NK-92 treated with Interleukin-12 subunit alpha and Interleukin-12 subunit beta, amount 100 ng/mL, for 24 hours (cell line): ENCODE measurements at regions not wholly inside any gene's neighbourhood (a gene's known extent, or its start where the extent isn't known, plus 50 kb on each side); places are given as distances from the start of the nearest gene placed in this dataset.

ENCODE experiments used
- DNase-seq: peaks from one replicate; lab custom pipeline; 2025; lab: John Stamatoyannopoulos, UW

- no peak for DNase-seq
Observed at GRCh38 chr2:223396993-223397392, 205.2 kb downstream of the SCG2 start.

- no peak for DNase-seq
Observed at GRCh38 chr2:223399357-223399957, 202.7 kb downstream of the SCG2 start.

- no peak for DNase-seq
Observed at GRCh38 chr2:223404616-223405015, 197.5 kb downstream of the SCG2 start.

- DNase-seq, result no peak
Observed at GRCh38 chr2:223414646-223415045, 187.5 kb downstream of the SCG2 start.

- DNase-seq, result no peak
Observed at GRCh38 chr2:223415071-223415470, 187.1 kb downstream of the SCG2 start.

- DNase-seq, result no peak
Observed at GRCh38 chr2:223416815-223417610, 185.1 kb downstream of the SCG2 start.

- no peak for DNase-seq
Observed at GRCh38 chr2:223418131-223418530, 184.0 kb downstream of the SCG2 start.

- DNase-seq, result no peak
Observed at GRCh38 chr2:223418604-223419199, 183.5 kb downstream of the SCG2 start.

- no peak for DNase-seq
Observed at GRCh38 chr2:223420048-223420447, 182.1 kb downstream of the SCG2 start.

- DNase-seq, result no peak
Observed at GRCh38 chr2:223431479-223431878, 170.7 kb downstream of the SCG2 start.

- no peak for DNase-seq
Observed at GRCh38 chr2:223433461-223433860, 168.7 kb downstream of the SCG2 start.

- no peak for DNase-seq
Observed at GRCh38 chr2:223437788-223438187, 164.4 kb downstream of the SCG2 start.

- DNase-seq, result no peak
Observed at GRCh38 chr2:223439184-223439583, 163.0 kb downstream of the SCG2 start.

GRCh38 chr2:223439786-223440185, 162.4 kb downstream of the SCG2 start:
- no peak for DNase-seq

GRCh38 chr2:223442847-223443246, 159.3 kb downstream of the SCG2 start:
- DNase-seq, result no peak

GRCh38 chr2:223450246-223450645, 151.9 kb downstream of the SCG2 start:
- DNase-seq, result no peak

- DNase-seq, result no peak
Observed at GRCh38 chr2:223457301-223457700, 144.9 kb downstream of the SCG2 start.

GRCh38 chr2:223459328-223459939, 142.7 kb downstream of the SCG2 start:
- DNase-seq, result no peak

GRCh38 chr2:223460209-223460608, 142.0 kb downstream of the SCG2 start:
- no peak for DNase-seq

GRCh38 chr2:223460774-223461211, 141.4 kb downstream of the SCG2 start:
- DNase-seq, result no peak

- no peak for DNase-seq
Observed at GRCh38 chr2:223464071-223464470, 138.1 kb downstream of the SCG2 start.

- DNase-seq, result peak; percentile 46
Observed at GRCh38 chr2:223465793-223466192, 136.4 kb downstream of the SCG2 start.

- DNase-seq, result no peak
Observed at GRCh38 chr2:223467196-223467595, 135.0 kb downstream of the SCG2 start.
